HT1080 (cell line): ENCODE measurements at regions not wholly inside any gene's neighbourhood (a gene's known extent, or its start where the extent isn't known, plus 50 kb on each side); places are given as distances from the start of the nearest gene placed in this dataset.

Experiments
- DNase-seq: peaks from one replicate; pipeline ENCODE4 v3.0.0-alpha.2; 2015; ENCODE audit warnings: low read depth

DNA sequence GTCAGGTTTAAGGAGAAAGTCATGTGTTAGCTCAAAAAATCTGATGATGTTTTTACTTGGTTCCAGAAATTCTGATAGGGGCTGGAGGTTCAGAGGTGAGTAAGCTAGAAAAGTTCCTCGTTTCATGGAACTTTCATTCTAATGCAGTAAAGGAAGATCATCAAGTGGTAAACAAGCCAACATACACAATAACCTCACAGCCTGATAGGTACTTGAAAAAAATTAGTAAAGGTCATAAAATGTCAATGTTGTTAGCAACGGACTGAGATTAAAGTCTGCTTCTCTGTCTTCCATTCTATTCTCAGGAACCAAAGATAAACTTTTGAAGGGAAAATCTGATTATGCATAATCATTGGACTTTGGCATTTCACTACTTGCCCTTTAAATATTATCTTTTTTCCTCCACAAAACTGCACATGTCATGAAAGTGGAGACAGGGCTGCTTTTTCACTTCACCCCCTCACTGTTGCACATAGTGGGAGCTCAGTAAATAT lies 165.4 kb upstream of the MAF start:
- no peak for DNase-seq

DNA sequence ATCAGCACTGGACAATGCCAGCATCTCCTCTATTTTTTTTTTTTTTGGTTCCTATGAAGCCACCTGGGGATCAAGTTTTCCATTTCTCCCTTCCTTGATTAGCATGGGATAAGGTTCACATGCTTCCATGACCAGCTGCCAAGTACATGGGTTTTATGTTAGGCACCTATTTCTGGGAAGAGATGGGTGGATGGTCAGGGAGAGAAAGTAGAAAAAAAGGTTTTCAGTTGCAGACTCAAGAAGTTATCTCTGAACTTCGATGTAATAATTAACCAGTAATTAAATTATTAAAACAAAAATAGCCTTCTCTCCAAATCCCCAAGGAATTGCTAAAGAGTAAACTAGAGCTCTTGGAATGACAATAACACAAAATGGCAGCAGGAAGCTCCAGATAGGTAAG lies 164.9 kb upstream of the MAF start:
- DNase-seq, result no peak

DNA sequence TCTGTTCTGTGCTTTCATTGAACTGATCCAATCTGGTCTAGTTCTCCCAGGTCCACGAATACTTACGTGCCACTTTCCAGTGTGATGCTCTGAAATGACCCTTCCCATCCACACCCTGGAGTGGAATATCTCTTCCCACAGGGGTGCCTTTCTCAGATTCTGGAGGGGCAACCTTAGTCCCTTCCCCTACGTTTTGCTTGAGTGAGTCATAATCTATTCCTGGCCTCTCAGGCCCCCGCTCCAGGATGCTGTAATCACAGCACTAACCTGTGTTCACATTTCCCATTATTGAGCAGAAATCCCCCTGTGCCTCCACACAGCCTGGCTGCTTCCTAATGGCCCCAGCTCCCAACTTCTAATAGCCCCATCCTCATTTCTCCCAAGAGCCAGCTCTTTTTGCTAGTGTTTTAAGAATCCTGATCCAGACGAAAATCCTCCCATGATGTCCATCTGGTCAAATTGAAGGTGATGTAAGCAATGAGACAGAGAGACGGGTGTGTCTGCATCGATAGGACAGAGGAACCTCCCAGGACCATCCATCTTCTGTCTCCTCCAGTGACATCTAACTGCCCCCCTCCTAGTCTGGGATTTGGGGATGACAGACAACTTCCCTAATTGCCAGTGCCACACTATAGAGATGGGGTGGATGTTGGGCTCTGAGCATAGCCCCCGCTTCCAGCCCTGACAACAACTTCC lies 164.0 kb upstream of the MAF start:
- no peak for DNase-seq

DNA sequence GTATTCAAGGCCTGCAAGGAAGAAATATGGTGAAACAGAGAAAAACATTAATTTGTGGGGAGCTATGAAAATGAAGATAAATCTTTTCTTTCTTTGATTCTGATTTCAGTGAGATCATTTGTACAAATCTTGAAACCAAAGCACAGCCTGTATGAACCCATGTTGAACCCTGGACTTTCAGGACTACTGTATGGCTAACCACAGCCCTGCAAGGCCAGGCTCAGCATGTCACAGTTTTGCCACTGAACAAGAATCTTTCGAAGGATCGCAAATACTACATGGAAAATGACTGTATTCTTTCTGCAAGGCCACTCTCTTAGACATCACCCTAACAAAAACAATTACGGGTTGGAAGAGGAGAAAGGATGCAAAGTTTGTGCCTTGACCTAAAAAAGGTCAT lies 161.7 kb upstream of the MAF start:
- DNase-seq, result no peak

DNA sequence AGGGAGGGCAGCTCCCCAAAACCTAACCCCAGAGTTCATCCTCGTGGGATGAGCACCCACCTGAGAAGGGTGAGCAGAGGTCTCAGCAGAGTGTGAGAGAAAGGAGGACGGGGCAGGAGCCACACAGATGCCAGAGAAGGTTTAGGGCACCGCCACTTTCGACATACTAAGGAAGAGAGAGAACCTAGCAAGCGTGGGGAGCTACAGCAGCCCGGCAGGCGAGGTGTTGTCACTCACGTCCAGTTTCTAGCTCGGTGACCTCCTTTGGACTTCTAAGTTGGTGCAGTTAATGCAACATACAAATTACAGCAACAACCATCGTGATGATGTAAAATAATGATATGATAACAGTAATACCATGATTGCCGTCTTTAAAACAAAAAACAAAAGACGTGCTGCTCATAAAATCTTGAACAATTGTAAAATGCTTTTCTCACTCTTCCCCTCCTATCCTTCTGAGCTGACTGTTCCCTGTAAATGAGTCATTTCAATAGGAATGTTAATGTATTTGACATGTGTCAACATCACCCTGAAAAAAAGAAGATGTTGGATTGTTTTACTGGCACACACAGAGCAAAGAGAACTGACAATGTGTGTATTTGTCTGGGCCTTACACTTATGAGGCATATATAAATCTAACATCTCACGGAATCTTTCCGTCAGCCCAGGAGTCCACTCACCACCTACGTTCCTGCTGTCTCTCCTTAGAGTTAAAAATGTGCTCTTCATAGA lies 158.2 kb upstream of the MAF start:
- DNase-seq, result peak; percentile 57

DNA sequence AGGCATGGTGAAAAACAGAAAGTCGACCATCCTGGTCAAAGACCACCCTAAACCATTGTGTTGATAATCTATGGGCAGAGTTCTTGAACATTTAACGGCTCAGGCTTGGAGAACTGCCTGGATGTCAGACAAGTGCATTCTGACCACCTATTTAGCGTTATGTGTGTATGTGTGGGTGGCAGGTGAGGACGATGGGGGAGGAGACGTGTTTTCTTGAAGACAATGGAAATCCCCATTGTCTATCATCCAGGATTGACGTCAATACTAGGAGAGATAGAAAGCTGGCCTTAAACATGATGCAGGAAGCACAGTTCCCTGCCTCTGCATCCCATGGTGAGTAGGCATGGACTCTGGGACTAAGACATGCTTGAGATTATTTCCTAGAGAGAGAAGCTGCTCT lies 157.4 kb upstream of the MAF start:
- DNase-seq, result no peak

DNA sequence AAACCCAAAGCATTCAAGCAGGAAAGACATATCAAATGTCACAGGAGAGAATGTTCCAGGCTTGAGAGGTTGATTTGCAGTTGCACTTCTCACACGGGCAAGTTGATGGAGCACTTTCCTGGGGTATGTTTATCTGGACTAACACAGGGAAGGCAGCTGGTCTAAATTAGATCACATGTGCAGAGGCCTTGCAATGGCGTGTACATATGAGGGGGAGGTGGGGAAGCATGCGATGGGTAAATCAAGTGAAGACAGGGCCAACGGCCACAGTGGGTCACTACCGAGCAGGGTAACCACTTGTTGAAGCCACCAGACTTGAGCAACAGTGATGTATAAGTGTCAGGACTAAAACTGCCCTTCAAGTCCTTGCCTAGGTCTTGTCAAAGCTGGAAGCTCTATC lies 156.6 kb upstream of the MAF start:
- DNase-seq, result no peak

DNA sequence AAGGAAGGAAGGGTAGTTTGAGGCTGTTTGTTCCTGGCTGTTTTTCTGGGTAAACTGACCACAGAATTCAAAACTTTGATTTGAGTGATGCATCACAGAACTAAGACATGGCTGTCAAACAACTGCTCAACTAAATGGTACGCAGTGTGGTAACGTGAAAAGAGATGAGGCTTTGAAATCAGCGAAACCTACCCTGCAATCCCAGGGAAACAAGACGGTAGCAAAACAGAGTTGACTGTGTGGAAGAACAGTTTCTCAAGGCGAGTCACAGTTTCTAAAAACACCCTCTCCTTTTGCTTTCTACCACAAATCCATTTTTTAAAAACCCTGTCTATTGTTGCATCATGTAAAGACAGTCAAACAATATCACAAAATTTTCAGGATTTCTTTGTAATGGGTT lies 156.0 kb upstream of the MAF start:
- no peak for DNase-seq

DNA sequence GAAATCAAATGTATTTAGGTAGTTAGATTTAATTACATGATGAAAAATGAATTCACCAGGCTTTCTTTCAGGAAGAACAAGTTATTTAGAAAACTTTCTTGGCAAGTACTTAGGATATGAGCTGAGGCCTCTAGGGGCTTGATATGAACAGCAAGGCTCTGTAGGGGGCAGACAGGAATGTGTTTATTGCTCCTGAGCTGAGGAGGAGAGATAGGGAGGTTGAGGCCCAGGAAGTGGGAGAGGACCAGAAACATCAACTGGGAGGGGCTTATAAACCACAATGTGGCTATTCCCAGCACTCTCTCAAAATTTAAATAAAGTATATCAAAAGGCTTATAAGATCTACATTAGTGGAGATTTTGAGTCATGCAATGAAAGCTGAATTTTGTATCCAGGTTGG lies 154.0 kb upstream of the MAF start:
- DNase-seq, result no peak

DNA sequence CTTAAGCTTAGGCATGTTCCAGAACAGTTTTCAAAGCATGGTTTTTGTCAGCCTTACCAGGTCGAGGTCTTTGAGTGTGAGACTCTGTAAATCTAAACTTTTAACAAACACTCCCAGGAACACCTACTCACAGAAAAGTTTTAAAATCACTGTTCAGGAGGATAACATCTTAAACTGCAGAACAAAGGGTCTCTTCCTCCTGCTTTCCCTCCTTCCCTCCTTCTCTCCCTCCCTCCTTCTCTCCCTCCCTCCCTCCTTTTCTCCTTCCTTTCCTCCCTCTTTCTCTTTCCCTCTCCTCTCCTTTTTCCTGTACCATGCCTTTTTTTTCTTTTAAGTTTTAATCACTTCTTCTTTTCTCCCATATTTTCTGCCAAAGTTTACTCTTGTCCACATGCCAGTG lies 153.5 kb upstream of the MAF start:
- DNase-seq, result no peak

DNA sequence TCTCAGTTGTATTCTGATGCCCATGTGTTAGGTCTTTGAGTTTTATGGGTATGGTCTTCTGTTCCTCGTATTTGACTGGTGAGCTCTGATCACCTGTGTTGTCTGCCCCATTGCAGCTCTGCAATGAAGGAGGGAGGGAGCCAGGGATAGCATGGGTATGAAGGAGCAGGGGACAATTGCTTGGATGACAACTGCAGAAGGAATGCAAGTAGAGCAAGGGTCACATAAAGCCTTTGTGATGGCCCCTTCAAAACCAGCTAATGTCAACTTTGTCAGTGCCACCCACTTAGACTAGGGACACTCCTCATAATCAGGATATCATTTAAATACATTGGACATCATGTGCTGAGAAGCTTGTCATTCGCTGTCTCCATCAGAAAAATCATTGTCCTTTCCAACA lies 152.7 kb upstream of the MAF start:
- no peak for DNase-seq

DNA sequence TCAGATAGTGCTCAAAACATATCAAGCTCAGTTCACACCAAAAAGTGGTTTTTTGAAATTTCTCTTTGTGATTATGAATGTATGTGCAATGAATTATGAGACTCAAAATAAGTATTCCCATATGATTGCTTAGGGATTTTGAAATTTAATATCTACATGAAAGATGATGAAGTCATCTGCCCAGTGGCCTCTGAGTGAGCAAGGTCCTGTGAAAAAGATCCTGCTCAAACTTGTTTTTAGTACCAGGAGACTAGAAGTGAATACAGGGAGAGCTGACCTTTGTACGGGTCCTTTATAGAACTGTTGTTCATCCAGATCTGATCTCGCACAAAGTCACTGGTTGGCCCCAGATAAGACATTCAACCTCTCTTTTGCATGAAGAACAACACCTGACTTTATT lies 151.9 kb upstream of the MAF start:
- no peak for DNase-seq

DNA sequence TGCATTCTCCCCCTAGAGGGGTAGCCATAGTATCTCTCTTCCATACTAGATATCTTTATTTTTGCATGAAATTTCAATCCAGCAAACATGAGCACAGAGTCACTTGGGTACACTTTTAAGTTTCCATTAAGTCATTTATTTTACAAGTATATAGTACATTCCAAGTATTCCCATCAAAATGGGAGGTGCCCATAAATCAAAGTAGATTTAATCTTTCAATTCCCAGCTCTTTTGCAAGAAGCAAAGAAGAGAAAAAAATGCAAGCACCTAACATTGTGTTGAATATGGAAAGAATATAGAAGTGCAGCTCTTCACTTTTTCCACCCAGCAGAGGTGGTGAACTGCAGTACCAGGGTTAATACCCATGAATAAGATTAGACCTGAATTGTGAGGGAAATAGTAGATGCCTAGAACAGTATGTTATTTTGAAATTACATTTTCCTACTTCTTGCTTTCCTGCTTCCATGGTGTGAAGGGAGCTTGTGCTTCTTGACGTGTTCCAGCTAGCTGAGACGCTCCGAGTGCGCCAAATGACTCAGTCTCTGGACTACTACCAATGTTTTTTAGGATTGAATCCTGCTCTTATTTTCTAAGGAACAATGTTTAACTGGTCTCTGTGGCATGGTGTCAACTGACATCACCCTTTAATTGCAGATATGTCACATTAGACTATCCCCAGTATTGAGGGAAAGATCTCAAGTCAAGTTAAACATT lies 151.1 kb upstream of the MAF start:
- no peak for DNase-seq

DNA sequence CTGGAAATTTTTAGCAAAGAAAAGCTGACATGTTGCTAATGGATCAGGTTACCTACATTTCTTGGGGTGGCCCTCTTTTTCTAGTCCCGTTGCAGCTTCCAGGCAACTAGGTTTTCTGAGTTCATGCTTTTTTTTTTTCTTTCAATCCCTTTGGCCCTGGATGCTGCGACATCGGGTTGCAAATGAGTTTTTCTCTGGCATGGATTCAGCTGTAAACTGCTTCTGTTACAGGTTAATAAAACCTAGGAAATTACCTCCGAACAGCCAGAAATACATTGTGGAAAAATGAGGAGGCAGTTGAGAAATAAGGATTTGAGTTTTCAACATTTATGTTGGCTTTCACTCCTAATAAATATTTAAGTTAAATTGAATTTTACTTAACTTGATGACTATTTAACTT lies 149.8 kb upstream of the MAF start:
- DNase-seq, result no peak

DNA sequence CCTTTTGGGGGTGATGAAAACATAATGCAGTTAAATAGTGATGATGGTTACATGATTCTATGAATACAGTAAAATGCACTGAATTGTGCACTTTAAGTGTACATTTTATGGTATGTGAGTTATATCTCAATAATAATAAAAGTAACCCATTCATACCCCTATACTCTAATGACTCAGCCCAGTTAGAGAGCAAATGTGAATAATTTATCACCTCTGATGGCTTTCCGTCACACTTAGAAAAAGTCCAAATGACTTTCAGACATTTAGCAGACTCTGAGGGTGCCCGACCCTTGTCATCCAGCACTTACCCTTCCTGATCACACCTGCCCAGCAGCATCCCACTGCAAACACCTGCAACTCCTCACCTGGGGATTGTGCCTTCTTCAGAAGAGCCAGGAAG lies 148.1 kb upstream of the MAF start:
- DNase-seq, result no peak

DNA sequence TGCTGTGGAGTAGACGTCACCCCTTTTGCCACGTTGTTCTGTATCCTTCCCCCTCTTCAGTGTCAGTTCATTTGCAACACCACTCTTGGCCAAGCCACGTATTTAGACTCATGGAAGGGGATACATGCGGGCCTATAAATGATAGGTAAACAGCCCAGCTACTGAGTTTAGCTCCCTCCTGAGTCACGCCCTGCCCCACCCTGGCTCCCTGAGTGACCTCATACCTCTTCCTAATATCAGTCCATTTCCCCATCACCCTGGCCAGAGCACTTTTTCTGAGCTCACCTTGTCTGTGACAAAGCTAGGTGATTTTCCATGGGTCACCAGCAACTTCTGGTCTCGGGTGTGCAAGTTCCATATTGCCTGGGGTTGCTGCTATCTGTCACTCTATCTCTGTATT lies 147.2 kb upstream of the MAF start:
- DNase-seq, result no peak

DNA sequence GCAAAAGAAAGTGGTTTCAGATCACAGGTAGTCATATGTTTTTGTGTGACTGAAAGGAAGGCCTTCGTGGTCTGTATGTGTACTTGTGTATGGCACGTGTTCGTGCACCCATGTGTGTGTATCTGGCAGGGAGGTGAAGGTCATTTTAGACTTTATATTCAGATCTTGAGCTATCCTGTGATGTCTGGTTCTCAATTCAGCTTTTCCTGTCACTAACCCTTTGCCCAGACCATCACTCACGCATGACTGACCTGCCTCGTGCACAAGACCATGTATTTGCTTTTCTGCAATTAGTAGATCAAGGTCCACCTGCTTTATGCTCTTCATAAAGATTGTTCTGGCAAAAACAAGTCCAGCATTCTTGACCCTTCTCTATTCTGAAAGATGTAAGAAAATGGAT lies 139.7 kb upstream of the MAF start:
- no peak for DNase-seq

DNA sequence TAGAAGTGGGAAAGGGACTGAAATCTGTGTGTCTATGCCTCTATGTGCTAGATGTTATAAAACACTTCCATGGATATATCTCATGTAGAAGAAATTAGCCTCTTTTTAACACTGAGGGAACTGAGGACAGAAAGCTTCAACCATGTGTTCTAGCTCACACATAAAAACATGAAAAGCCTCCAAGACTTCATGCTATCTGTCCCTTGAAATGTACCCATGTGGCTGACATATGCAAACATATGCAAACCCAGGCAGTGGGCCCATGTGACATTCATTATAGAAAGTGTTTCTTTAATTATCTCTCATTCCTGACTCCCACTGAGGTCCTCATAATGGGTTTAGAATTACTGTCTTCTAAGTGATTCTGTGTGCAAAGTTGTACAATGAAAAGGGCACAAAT lies 134.7 kb upstream of the MAF start:
- no peak for DNase-seq

DNA sequence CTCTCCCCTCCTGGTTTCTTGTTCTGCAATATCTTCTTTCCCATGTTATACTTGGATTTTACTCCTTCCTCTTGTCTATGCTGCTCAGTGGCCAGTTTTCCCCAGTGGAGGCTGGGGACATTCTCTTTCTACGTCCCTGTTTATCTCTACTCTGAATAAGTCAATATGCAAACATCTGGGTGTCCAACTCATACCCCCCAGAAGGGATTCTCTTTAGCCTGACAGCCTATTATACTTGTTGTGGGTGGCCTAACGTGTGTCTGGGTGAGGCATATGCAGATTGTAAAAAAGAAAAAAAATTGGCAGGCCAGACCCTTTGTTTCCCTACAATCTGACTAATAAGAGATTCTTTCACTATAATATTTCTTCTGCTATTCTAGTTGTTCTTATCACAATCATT lies 134.2 kb upstream of the MAF start:
- DNase-seq, result no peak

DNA sequence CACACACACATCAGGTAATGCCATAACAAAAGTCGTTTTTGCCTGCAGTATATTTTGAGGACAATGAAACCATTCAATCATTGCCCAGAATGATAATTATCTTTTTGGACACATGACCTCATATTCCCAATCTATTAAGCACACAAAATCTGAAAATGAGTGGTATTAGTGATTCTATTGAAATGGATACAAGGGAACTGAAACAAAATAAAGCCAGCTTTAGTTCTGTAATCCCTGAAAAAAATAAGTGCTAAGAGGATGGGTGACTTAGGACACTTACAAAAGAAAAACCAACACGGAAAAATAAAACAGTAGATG lies 128.3 kb upstream of the MAF start:
- DNase-seq, result no peak

DNA sequence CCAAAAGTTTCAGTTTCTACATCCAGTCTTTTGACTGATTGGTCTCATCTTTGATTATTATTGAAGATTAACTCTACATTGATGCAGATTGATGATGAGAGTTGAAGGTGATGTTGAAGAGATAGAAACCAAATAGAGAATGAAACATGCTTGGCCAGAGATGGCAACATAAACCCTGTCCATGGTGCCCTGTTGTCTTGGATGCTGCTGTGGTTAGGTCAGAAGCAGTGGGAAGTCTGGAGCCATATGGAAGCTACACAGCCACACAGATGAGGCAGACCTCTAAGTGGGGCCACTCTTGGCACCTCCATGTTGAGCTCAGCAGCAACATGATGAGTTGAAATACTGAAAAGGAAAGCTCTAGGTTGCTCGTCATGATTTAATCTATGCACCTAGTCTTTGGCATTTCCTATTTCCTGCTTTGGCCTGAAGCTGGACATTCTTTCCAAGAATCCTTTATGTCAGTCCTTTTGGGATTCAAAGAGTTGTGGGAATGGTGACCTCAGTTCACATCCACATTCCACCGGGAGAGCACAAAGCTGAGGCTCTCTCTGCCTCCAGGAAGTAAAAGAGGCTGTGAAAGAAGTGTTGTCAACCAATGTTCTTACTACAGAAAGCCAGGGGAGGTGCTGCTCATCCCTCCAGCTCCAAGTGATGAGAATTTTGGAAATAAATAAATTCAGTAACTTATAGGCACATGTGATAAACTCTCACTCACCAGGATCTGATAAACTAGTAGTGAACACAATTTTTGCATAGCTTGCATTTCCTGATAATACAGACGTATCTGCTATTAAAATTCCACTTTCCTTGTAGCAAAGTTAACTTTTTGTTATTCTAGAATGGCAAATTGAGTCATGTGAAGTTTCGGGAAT lies 127.7 kb upstream of the MAF start:
- DNase-seq, result peak; percentile 11

DNA sequence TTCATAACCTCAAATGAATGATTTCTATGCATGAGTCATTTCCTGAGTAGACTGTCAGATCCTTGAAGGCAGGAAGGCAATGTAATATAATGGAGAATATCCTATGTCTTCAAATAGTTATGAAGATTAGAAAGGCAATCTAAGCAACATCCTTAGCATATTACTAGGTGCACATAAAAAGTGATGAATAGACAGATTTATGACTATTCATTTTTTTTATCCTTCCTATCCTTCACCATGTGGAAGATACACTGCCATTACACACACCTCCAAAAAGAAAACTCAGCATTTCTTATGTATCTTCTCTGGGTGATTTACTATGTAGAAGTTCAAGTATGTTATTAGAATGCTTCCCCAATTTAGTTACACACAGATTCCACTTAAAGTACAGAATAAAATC lies 126.4 kb upstream of the MAF start:
- DNase-seq, result no peak
